ENCODE measurements at regions not wholly inside any gene's neighbourhood (a gene's known extent, or its start where the extent isn't known, plus 50 kb on each side); places are given as distances from the start of the nearest gene placed in this dataset.

GRCh38 chr3:161630794-161631193 lies 134.2 kb downstream of the OTOL1 start:
- ATAC-seq (no peak), DNase-seq (ENCODE audit: extremely low read depth in 1 of 4, low spot score in 3 of 4) (no peak), FAIRE-seq (no peak)
- H3K27me3 ChIP-seq (ENCODE audit: control insufficient read depth in 2 of 2, insufficient read depth in 2 of 2, low read length in 2 of 2), result no peaks in the 10 kb centered on the region
- H3K9me1 ChIP-seq (ENCODE audit: control insufficient read depth, insufficient read depth, low read length), result no peaks in the 10 kb centered on the region
- BruUV-seq (replicated peaks), result no TSS peak
- H3K36me3 ChIP-seq (ENCODE audit: control insufficient read depth, insufficient read depth, low read length), result no peaks in the 10 kb centered on the region
- H3K4me3 ChIP-seq, result no peak overlapping the region
- H3K79me2 ChIP-seq (ENCODE audit: control insufficient read depth, insufficient read depth, low read length), result no peaks in the 10 kb centered on the region
- no peaks in the 10 kb centered on the region; the same call in 1 of the 2 replicates for H3K9me3 ChIP-seq (replicated peaks; ENCODE audit: control insufficient read depth, insufficient read depth, low read depth, low read length)
- ChIA-PET CTCF (ENCODE audit: low intra/inter-chr PET ratio) (no interaction called here), POLR2A (no interaction called here)
- H3K4me1 ChIP-seq (replicated peaks in 1 of 2; ENCODE audit: control insufficient read depth in 2 of 2, insufficient read depth in 2 of 2, low read length in 2 of 2), result no peaks in the 10 kb centered on the region
- in situ Hi-C loops (cut with MboI), result no loop called here
- intact Hi-C loops (cut with micrococcal nuclease), result no loop called here
- no peak overlapping the region for H3K27ac ChIP-seq (ENCODE audit: extremely low read depth, low read depth, low read length)
- no peak overlapping the region for H3K4me2 ChIP-seq (ENCODE audit: insufficient read depth, low read length)
- 0% methylated on average over 2 of the region's 2 CpGs for WGBS (ENCODE audit: insufficient coverage, low coverage, missing lambda C conversion rate)
- TF ChIP-seq ILK (tag; IDR thresholded peaks at IDR 0.05; ENCODE audit: borderline replicate concordance, low read depth), result no peak
- peak; percentile 53 for TF ChIP-seq REST (IDR thresholded peaks at IDR 0.05; ENCODE audit: borderline replicate concordance)
- no peak for TF ChIP-seq REST (CRISPR knock-in tag; IDR thresholded peaks at IDR 0.05; ENCODE audit: low read depth)
- no peaks in the 10 kb centered on the region for H4K20me1 ChIP-seq (replicated peaks; ENCODE audit: control insufficient read depth, insufficient read depth, low read length)
- no peak overlapping the region for H3K9ac ChIP-seq (ENCODE audit: insufficient read depth in 1 of 2, low read depth in 2 of 2, low read length in 2 of 2)
- H2AFZ ChIP-seq (ENCODE audit: low read depth, low read length), result no peak overlapping the region
